Activated CD4-positive, alpha-beta T cell treated with anti-CD3 and anti-CD28 coated beads, Interleukin-10, Interleukin-2, amounts not matched to agents 100 ng/mL and 50 ng/mL, durations not matched to agents 16 hours and 8 hours (primary cell): ENCODE measurements at regions not wholly inside any gene's neighbourhood (a gene's known extent, or its start where the extent isn't known, plus 50 kb on each side); places are given as distances from the start of the nearest gene placed in this dataset.
"Not testable (repeated sequence)": the region's sequence is repeated elsewhere in the genome, so short reads cannot be mapped to it uniquely, and the experiment has no call there.

Experiments used
- DNase-seq: peaks from one replicate; pipeline ENCODE4 v3.0.0-alpha.2; 2020

GRCh38 chr5:36535378-36535777 lies 71.0 kb upstream of the SLC1A3 start:
- no peak for DNase-seq

- no peak for DNase-seq
Observed at GRCh38 chr5:36535859-36536615, 70.4 kb upstream of the SLC1A3 start.

- no peak for DNase-seq
Observed at GRCh38 chr5:36536616-36537005, 69.8 kb upstream of the SLC1A3 start.

- no peak for DNase-seq
Observed at GRCh38 chr5:36537724-36538123, 68.7 kb upstream of the SLC1A3 start.

- no peak for DNase-seq
Observed at GRCh38 chr5:36552651-36553393, 53.6 kb upstream of the SLC1A3 start.

- not testable (repeated sequence) for DNase-seq
Observed at GRCh38 chr5:36555035-36555434, 51.4 kb upstream of the SLC1A3 start.
